Left renal pelvis (tissue), 4 donors: ENCODE measurements at regions not wholly inside any gene's neighbourhood (a gene's known extent, or its start where the extent isn't known, plus 50 kb on each side); places are given as distances from the start of the nearest gene placed in this dataset.

Experiments
- DNase-seq, 4 donors: peaks; one replicate each; pipeline ENCODE4 v3.0.0-alpha.2; 2013; ENCODE audit warnings: low read depth in 4 of 4, low spot score in 3 of 4

DNA sequence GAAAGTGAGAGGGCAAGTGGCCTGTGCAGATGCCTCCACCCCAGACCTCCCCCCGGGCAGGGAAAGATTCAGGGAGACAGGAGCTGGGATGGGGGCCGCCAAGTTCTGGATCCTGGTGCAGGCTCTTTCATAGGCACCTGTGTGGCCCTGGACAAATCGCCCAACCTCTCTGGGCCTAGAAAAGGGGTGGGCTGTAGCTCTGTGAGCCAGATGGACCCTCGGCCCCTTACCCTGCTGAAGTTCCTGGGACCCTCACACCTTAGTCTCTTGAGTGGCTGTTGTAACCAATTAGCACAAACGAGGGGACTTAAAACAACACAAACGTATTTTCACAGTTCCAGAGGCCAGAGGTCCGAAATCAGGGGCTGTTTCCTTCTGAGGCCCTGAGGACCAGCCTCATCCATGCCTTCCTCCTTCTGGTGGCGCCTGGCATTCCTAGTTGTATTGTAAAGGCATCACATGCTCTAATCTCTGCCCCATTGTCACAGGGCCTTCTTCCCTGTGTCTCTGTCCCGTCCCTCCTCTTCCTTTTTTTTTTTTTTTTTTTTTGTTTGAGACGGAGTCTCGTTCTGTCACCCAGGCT, 352.6 kb downstream of the SEC14L1 start:
- no peak for DNase-seq

DNA sequence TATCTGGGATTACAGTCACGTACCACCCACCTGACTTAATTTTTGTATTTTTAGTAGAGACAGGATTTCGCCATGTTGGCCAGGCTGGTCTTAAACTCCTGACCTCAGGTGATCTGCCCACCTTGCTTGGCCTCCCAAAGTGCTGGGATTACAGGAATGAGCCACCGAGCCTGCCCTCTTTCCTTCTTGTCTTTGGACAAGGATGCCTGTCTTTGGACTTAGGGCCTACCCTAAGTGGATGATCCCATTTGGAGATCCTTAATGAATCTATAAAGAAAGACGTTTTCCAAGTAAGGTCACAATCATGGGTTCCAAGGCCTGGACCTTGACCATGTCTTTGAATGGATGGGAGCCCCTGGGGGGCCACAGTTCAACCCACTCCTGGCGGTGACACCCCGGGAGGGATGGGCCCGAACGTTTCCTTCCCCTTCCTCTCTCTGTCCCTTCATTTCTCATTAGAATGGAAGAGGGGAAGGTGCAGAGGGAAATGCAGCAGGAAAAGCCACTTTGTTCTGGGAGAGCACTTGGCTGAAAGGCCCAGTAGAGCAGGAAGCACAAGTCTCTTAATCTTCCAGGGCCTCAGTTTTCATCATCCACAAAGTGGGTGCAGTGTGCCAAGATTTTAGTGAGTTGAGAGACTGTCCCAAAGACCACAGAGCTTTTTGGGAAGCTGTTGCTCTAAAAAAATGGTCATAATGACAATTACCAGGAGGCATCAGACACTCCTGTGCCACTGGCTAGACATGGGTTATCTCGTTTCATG, 353.3 kb downstream of the SEC14L1 start:
- DNase-seq, result no peak

DNA sequence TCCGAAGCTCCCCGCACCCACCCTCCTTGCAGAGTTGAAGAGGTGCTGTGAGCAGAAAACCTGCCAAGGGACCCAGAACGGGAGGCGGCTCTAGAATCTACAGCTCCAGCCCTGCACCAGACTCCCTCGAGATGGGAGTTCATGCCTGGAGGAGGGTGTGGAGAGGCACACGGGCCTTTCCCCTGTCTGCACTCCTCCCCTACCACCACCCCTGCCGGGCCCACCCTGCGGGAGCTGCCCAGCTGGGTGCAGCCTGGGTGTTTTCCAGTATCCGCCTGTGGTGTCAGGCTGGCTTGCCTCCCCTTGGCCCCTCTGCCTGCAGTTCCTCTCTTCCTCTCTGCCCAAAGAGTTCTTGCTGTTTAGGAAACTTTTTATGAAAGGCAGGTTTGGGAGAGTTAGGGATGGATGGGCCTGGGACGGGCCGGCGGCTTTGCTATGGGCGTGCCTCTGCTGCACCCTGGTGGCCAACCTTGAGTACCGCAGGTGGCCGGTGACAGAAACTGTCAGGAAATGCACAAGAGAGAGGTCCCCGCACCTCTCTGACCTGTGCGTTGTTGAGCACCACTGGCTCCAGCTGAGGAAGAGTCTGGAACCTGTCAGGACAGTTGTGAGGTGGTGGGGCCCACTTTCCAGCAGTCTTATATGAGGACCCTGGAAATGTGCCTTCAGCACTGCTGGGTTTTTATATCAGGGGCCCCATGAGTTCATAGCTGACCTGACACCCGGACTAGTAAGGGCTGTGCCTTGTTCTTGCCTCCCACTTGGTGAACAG, 354.1 kb downstream of the SEC14L1 start:
- peak in 2 of 4 donors; percentile 51 to 53 for DNase-seq

DNA sequence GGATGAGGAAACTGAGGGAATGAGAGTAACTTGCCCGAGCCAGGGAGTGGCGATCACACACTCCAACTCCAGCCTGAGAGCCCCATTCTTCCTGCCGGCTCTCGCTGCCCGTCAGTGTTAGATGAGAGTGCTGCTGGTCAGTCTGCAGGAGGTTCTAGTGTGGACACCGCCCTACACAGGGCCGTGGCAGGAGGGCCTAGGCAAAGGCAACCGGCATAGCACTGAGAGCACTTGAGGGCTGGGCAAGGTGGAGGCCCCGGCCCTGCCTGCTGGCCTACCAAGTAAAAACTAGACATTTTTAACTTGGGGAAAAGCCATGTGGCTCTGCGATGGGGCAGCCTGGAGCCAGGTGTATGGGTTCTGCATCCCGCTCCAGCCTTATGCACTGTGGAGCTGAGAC, 354.8 kb downstream of the SEC14L1 start:
- DNase-seq, result no peak

DNA sequence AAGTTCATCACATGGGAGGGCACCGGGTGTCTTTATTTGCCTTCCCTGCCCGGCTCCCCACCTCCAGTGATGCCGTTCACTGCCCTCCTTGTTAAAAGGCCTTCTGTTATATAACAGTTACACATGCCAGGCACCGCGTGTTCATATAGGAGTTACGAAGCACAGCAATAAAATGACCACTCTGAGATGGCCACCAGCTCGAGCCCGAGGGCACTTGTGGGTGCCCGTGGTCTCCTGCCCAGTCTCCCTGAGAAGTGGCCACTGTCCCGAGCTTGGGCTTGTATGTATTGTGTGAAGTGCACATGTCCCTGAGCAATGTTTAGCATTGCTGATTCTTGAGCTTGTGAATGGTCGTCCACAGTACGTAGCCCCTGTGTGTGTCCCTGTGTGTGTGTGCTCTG, 355.6 kb downstream of the SEC14L1 start:
- no peak for DNase-seq

DNA sequence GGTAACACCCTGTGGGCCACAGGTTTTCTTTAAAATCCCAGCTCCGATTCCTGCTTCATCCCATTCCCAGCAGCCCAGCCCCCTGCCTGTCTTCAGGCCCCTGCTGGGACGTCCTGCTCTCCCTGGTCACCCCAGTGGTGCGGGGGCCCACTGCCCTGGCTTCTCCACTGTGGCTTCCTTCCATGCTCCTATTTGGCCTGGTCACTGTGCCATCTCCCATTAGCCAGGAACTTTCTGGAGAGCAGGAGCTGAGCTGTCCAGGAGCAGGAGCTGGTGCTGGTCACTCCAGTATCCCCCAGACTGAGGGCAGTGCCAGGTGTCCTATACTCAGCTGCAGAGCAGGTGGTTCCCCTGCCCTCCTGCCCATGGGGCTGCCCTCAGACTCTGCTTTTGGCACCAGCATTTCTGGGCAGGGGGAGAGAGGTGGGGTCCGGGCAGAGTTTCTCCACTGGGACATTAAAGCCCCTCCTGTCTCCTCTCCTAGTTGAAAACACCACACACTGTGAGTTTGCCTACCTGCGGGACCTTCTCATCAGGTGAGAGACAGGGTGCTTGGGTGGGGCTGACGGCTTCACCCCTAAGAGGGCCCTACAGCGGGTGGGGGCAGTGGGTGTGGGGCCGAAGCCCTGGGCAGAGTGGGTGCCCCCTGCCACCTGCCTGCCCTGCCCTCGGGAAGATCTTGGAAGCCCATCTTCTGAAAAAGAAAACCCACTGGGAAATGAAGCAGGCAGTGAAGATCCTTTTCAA, 356.2 kb downstream of the SEC14L1 start:
- no peak for DNase-seq

DNA sequence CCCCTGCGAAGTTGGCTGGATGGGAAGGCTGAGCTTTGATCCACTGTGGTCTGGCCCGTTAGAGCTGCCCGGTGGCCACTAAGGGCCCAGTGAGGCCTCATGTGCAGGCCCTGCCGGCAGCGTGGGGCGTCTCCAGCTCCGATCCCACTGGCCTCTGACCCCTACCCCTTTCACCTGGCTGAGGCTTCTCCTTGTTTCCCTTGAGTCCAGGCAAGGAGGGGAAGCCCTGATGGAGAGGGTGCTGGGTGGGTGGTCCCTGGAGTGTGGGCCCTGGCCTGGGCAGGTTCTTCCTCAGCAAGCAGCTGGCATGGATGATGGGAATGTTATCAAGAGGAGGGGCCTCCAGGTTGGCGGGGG, 356.8 kb downstream of the SEC14L1 start:
- DNase-seq, result no peak

DNA sequence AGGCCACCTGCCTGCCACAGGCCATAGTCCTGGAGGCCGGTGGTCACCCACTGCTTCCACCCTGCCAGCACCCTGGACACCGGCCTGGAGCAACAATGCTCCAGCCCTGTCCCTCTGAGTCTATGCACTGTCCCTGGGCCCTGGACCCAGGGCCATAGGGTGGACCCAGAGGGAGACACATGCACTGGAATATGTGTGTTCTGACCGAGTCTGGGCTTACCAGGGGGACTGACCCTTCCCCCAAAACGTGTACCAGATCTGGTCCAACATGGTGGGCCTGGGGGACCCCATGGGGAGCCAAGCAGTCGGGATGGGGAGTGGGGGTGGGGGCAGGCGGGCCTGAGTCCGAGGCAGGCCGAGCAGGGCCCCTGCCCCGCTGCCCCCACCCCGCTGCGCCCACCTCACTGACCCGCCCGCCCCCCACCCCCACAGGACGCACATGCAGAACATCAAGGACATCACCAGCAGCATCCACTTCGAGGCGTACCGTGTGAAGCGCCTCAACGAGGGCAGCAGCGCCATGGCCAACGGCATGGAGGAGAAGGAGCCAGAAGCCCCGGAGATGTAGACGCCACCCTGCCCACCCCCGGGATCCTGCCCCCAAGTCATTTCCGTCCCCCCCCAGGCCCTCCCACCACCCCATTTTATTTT, 357.4 kb downstream of the SEC14L1 start:
- DNase-seq, result no peak

DNA sequence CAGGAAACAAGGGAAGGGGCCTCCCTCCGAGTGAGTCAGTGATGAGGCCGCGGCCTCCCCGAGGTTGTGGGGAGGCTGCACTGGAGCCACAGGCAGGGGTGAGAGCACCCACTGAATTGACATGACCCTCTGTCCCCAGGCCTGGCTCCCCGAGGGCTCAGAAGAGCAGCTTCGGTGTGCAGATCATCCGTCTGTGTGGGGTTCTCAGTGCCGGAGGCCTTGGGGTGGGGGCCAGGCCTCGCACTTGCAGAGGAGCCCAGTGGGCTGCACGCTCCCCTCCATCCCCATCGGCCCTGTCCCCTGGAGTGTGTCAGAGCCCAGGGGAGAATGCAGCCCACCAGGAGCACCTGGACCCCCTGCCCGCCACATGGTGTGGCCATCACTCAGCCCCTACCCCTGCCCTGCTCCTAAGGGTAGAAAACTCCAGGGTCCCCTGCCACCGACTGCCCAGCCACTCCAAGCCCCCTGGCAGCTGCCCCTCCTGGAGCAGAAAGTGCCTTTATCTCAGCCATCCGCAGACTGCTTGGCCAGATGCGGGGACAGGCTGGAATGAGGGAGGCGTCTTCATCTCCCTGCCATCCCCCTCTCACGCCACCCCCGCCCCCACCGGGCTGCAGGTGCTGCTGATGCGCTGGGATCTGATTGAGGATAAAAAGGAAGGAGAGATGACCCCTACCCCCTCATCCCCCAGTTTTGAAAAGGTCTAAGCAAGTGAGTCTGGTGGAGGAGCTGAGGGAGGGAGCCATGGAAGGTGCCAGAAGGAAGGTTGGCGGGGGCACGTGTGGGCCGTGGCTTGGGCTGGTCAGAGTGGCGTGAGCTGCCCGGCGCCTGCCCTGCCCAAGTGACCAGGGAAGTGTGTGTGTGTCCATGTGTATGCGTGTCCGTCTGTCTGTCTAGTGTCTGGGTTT, 358.3 kb downstream of the SEC14L1 start:
- no peak for DNase-seq

DNA sequence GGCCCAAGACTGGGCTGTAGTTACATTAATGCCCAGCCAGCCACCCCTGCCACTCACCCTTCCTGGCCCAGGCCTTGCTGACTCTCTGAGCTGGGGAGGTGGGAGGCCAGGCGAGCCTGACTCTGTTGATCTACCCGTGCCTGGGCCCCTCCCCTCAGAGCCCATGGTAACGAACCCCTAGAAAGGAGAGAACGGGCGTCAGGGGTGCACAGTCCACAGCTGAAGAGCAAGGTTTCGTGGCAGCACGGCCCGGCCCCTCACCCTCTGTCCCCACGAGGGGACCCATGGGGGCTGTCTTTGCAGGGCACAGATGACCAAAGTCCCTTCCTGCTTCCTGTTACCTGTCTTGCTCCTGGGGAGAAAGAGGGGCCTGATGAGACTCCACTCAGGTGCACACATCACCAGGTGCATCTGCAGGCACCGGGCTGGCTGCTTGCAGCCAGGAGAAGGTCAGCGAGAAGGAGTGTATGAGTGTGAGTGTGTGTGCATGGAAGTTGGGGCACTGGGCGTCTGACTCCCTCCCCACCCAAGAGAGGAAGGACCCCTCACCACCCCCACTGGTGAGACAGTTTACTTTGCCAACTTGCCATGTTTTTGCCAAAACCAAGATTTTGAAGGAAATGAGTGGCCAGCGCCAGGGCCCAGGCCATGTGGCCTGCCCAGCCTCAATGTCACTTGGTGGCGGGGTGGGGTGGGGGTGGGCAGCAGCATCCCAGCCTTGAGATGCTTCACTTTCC, 359.1 kb downstream of the SEC14L1 start:
- DNase-seq, result no peak

DNA sequence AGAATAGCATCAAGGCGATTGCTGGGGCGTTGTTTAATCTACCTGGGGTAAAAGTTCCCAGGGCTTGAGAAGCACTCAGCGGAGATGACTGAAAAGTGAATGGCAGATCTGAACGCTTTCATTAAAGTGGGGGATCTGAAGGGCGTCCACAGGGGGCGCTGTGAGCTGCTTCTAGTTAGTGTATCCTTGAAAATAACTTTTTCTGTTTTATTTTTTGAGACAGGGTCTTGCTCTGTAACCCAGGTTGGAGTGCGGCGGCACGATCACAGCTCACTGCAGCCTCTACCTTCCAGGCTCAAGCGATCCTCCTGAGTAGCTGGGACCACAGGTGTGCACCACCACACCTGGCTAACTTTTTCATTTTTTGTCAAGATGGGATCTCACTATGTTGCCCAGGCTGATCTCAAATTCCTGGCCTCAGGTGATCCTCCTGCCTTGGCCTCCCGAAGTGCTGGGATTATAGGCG, 360.4 kb downstream of the SEC14L1 start:
- DNase-seq, result no peak

DNA sequence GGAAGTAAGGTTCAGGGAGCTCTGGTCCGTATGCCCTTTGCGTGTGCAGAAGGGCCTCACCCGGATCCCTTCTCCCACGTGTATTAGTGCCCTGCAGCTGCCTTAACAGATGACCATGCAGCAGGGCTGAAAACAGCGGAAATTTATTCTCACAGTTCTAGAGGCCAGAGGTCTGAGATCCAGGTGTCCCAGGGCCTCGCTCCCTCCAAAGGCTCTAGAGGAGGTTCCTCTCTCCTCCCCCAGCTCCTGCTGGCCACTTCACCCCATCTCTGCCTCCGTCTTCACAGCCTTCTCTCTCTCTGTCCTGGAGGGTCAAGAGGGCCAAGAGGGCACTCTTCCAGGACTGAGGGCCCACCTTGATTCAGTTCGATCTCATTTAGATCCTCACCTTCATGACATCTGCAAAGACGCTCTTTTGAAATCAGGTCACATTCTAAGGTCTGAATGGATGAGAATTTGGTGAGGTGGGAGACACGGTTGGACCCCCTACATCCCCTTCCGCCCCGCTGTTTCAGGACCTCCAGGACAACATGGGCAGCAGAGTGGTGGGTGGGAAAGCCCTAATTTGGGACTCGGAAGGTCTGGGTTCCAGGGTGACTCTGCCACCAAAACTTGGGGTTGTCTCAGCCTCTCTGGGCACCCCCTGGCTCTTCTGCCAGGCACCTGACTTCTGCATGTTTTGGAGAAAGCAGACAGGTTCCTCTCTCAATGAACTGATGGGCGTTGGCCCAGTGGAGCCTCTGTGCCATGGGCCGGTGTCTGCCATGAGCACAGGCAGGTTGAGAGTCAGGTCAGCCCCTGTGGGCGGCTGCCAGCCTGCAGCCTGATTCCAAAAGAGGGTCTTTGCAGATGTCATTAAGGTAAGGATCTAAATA, 361.2 kb downstream of the SEC14L1 start:
- DNase-seq, result no peak

DNA sequence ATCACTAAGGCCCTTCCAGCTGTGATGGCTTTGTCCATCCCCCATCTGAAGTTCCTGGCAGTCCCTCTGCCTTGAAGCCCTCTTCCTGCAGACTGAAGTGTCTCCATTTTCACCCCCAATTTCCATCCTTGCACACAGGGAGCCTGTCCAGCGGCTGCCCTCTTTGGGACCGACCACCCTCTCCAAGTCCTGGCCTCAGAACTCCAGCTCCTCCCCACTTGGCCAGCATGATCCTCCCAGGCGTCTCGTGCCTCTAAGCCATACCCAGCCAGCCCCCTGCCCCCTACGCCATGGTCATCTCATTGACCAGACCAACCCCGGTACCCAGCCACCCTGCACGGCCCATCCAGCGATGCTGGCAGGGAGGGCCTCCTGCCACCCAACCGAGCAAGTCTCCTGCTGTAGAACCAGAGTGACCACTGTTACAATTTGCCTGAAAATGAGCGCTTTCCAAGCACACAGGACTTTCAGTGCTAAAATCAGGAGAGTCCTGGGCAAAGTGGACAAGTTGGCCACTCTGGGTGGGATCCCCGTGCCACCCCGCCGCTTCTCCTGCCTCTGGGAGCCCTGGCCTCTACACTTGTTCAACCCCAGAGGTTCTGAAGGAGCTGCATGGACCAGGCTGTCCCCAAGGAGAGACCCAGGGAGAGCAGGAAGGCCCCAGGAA, 362.0 kb downstream of the SEC14L1 start:
- no peak for DNase-seq

DNA sequence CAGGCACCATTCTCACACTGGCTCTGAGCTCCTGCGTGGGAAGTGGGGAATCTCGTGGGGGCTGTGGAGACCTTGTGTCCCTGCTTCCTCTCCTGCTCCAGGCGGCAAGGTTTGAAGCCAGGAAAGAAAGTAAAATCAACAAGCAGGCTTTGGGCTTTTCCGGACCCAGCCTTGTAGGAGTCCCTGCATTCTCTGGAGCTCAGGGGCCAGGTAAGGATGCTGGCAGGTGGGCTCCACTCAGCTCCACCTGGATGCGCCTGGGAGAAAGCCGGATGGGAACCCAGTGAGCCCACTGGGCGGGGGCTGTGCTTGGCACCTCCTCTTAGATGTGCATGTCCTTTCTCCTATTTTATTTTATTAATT, 362.5 kb downstream of the SEC14L1 start:
- DNase-seq, result no peak

DNA sequence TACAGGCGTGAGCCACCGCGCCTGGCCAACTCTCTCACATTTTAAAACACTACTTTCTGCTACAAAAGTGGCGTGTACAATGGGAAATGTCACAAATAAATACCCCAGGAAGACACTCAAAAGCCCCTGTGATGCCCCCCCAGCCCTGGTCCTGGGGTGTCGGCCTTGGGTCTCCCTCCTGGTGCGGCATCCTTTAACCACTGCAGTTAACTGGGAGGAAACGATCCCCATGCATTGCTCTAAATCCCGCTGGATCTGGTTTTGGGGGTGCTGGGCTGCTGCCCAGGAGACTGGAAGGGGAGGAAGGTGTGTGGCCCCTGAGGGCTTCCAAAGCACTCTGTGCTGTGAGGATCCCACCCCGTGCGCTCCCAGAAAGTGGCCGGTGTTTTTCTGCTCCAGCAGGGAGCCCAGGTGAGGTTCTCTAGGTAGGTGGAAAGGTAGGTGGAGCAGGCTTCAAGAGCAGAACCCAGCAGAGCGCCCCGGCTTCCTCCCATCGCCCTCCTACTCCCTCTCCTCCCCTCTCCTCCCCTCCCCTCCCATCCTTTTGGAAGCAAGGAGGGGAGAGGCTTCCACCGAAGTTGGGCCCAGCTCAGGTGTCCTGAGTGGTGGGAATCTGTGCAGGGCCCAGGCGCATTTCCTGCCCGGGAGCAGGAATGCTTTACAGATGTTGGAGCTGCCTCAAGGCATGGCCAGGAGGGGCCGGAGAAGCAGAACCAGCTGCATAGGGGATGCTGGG, 363.3 kb downstream of the SEC14L1 start:
- DNase-seq, result no peak

DNA sequence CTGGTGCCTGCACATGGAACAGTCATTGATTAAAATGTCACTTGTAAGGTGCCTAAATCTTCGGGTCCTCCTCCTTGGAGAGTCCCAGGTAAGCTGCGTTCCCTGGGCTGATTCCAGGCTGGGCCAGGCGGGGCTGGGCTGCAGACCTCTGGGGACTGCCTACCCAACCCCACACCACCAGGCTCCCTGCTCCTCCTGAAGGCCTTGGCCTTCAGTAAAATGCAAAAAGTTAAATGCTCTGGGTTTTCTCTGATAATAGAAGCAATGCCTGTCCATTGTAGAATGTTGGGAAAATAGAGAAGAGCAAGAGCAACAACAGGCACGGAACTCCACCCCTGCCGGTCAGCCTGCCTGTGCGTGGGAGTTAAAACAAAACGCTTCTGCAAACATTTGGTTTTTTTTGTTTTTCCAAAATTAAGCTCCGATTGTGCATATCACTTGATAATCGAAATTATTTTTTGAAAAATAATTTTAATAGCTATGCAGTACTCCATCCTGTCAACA, 363.9 kb downstream of the SEC14L1 start:
- DNase-seq, result no peak
